Naive thymus-derived CD8-positive, alpha-beta T cell (primary cell): ENCODE measurements at regions not wholly inside any gene's neighbourhood (a gene's known extent, or its start where the extent isn't known, plus 50 kb on each side); places are given as distances from the start of the nearest gene placed in this dataset.

Source experiments
- ATAC-seq, 2 donors: fragments of 150-1000 bp; cut with Tn5 transposase in 1 of 2; sonication (Bioruptor Pico), chemical (Tn5 transposase) in 1 of 2; 1 replicate in 1 of 2; 2 replicates in 1 of 2; pipeline ENCODE4 v1.10.0; 2021; ENCODE audit warnings: mild to moderate bottlenecking in 2 of 2, moderate library complexity in 2 of 2
- POLR2A ChIA-PET: fragments of 350-600 bp; sonication (Branson Sonifier 250); formaldehyde crosslinking; loops from one replicate; lab custom pipeline; 2021; ENCODE audit warnings: antibody characterized with exemption; lab: Charles Lee
- DNase-seq, 10 donors: peaks; one replicate each; pipeline versions ENCODE4 v3.0.0 to v3.0.0-alpha.2; 2020 to 2022
- H3K27ac Mint-ChIP-seq, 10 donors: one replicate each; pipeline ENCODE4 v1.8.0; 2020 to 2022; ENCODE audit warnings: mild to moderate bottlenecking in 10 of 10, mixed read lengths in 10 of 10, moderate library complexity in 4 of 10, inconsistent platforms in 1 of 10
- H3K27me3 Mint-ChIP-seq, 5 donors: one replicate each; pipeline ENCODE4 v1.8.0; 2021 to 2022; ENCODE audit warnings: mixed read lengths in 5 of 5
- H3K36me3 Mint-ChIP-seq, 3 donors: one replicate each; pipeline ENCODE4 v1.8.0; 2020 to 2022; ENCODE audit warnings: mixed read lengths in 3 of 3, mild to moderate bottlenecking in 2 of 3, inconsistent platforms in 1 of 3
- H3K4me1 Mint-ChIP-seq, 4 donors: one replicate each; pipeline ENCODE4 v1.8.0; 2021 to 2022; ENCODE audit warnings: mixed read lengths in 4 of 4
- H3K4me3 Mint-ChIP-seq, 10 donors: one replicate each; pipeline ENCODE4 v1.8.0; 2020 to 2022; ENCODE audit warnings: mild to moderate bottlenecking in 10 of 10, mixed read lengths in 10 of 10, moderate library complexity in 6 of 10, inconsistent platforms in 1 of 10
- H3K9me3 Mint-ChIP-seq, 9 donors: one replicate each; pipeline ENCODE4 v1.8.0; 2020 to 2022; ENCODE audit warnings: mixed read lengths in 9 of 9, mild to moderate bottlenecking in 3 of 9, inconsistent platforms in 1 of 9, moderate library complexity in 1 of 9

DNA sequence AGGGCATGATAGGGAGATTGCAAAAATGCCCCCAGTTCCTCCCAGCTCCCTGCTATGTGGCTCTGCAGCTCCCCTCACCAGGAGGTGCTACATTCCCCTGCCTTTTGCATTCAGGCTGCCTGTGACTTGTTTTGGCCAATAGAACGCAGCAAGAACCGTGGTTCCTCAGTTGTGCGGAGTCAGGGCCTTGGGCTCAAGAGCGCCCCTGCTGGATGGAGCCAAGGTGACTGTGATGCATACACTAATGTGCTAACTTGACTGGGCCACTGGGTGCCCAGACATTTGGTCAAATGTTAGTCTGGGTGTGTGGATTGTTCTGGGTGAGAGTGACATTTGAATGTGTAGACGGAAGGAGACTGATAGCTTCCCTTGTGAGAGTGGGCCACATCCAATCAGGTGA, 123.3 kb upstream of the MVB12B start:
- Mint-ChIP-seq H3K4me3 (peak overlapping the region in 1 of 10 donors; percentile 26), H3K4me1 (no peaks in the 10 kb centered on the region), H3K27me3 (peaks cover 19 to 38% (median 26%) of the 10 kb centered on the region in 5 donors), H3K36me3 (no peaks in the 10 kb centered on the region), H3K27ac (no peak overlapping the region), H3K9me3 (peaks cover 0 to 7% (median 0%) of the 10 kb centered on the region in 9 donors)
- no peak for DNase-seq
- POLR2A ChIA-PET = no interaction called here
- no peak for ATAC-seq

DNA sequence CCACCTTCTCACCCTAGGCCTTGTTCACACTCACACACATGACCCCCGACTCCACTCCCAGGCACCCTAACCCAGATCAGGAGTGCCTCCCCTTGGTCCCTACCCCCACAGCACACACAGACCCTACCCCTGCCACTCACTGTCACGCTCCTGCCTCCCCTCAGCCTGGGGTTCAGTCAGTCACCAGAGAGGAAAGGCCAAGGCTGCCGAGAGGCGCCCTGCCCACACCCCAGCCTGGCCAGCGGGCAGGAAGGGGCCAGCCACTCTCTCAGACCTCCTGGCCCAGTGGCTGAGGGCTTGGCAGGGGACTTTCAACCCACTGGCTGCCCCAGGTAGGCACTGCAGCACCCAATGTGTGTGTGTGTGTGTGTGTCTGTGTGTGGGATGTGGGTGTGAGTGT, 122.4 kb upstream of the MVB12B start:
- peaks cover 28 to 40% (median 33%) of the 10 kb centered on the region in 5 donors for H3K27me3 Mint-ChIP-seq
- POLR2A ChIA-PET = no interaction called here
- peaks cover 0 to 7% (median 0%) of the 10 kb centered on the region in 9 donors for H3K9me3 Mint-ChIP-seq
- H3K4me1 Mint-ChIP-seq = no peaks in the 10 kb centered on the region
- no peak overlapping the region for H3K27ac Mint-ChIP-seq
- H3K4me3 Mint-ChIP-seq = no peak overlapping the region
- H3K36me3 Mint-ChIP-seq = no peaks in the 10 kb centered on the region
- ATAC-seq (no peak), DNase-seq (no peak)

DNA sequence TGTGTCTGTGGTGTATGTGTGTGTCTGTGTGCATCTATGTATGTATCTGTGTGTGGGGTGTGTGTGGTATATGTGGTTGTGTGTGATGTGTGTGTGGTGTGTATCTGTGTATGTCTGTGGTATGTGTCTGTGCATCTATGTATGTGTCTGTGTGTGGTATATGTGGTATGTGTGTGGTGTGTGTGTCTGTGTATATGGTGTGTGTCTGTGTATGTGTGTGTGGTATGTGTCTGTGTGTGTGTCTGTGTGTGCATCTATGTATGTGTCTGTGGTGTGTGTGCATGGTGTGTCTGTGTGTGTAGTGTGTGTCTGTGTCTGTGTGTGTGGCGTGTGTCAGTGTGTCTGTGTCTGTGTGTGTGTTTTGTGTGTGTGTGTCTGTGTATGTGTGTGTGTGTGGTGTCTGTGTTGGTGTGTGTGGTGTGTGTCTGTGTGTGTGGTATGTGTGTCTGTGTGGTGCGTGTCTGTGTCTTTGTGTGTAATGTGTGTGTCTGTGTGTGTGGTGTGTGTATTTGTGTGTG, 121.9 kb upstream of the MVB12B start:
- H3K27me3 Mint-ChIP-seq = peaks cover 29 to 36% (median 33%) of the 10 kb centered on the region in 5 donors
- H3K27ac Mint-ChIP-seq = no peak overlapping the region
- peaks cover 0 to 9% (median 0%) of the 10 kb centered on the region in 9 donors for H3K9me3 Mint-ChIP-seq
- no peak overlapping the region for H3K4me3 Mint-ChIP-seq
- H3K4me1 Mint-ChIP-seq = no peaks in the 10 kb centered on the region
- no peaks in the 10 kb centered on the region for H3K36me3 Mint-ChIP-seq
- ATAC-seq (no peak), DNase-seq (no peak)
- POLR2A ChIA-PET = no interaction called here

DNA sequence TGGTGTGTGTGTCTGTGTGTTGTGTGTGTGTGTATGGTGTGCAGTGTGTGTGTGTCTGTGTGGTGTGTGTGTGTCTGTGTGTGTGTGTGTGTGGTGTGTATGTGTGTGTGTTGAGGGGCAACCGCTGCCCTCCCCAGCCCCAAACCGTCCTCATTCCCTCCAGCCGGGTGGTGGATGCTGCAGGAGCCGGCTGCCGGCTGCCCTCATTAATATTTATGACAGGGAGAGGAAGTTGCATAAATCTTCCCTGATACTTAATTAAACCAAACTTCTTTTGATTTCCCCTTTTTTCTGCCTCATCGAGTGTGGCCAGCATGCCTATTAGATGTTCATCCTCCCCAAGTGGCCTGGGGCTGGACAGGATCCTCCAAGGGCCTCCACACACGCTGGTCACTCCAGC, 121.4 kb upstream of the MVB12B start:
- H3K27me3 Mint-ChIP-seq = peaks cover 24 to 33% (median 30%) of the 10 kb centered on the region in 5 donors
- POLR2A ChIA-PET = no interaction called here
- no peak overlapping the region for H3K4me3 Mint-ChIP-seq
- no peak overlapping the region for H3K27ac Mint-ChIP-seq
- DNase-seq (no peak), ATAC-seq (no peak)
- no peaks in the 10 kb centered on the region for H3K36me3 Mint-ChIP-seq
- H3K9me3 Mint-ChIP-seq = peaks cover 0 to 12% (median 0%) of the 10 kb centered on the region in 9 donors
- H3K4me1 Mint-ChIP-seq = no peaks in the 10 kb centered on the region

DNA sequence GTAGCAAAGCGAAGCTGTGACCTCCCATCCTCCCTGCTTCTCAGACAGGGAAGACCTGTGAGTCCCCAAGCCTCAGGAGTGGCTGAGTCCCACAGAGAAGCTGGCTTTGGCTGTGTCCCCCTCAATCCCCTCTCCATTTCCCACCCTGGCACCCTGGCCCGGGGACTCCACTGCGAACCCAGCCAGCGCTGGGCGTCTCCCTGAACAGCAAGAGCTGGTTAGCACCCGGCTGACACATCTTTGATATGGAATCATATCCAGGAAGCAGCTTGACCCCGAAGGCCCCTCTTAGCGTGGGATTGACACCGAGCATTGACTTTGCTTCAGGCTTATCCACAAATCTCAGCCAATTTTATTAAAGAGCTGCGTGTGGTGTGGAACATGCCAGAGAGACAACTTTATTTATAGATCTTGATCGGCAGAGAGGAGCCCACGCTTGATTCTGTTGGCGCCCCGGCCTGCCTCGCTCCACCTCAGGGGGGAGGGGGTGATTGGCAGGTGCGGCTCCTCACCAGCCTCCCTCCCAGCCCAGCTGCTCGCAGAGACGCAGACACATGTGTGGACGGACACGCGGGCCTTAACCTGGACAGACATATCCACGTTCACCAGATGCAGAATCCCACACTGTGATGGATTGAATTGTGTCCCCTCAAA, 120.7 kb upstream of the MVB12B start:
- peaks cover 0 to 6% (median 0%) of the 10 kb centered on the region in 9 donors for H3K9me3 Mint-ChIP-seq
- ATAC-seq = no peak
- no peaks in the 10 kb centered on the region for H3K4me1 Mint-ChIP-seq
- DNase-seq = no peak
- H3K4me3 Mint-ChIP-seq = no peak overlapping the region
- H3K36me3 Mint-ChIP-seq = no peaks in the 10 kb centered on the region
- POLR2A ChIA-PET = no interaction called here
- H3K27ac Mint-ChIP-seq = no peak overlapping the region
- peaks cover 18 to 30% (median 26%) of the 10 kb centered on the region in 5 donors for H3K27me3 Mint-ChIP-seq

DNA sequence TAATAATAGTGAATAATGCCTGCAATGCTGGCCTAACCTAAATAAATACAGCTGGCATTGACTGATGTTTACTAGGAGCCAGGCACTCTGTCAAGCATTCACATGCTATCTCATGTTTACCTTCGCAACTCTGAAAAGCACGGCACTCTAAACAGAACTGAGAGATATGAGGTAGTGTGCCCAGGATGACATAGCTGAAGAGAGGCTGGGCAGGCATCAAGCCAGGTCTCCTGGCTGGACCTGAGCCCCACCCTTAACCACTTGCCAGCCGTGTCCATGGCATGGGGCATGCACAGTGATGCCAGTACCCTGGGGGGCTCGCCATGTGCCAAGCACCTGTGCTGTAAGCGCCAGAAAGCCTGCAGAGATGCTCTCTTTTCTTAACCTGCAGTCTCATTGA, 119.4 kb upstream of the MVB12B start:
- peaks cover 17 to 23% (median 21%) of the 10 kb centered on the region in 5 donors for H3K27me3 Mint-ChIP-seq
- H3K4me3 Mint-ChIP-seq = no peak overlapping the region
- no peaks in the 10 kb centered on the region for H3K4me1 Mint-ChIP-seq
- H3K9me3 Mint-ChIP-seq = peaks cover 0 to 5% (median 0%) of the 10 kb centered on the region in 9 donors
- DNase-seq (no peak), ATAC-seq (no peak)
- POLR2A ChIA-PET = no interaction called here
- no peaks in the 10 kb centered on the region for H3K36me3 Mint-ChIP-seq
- no peak overlapping the region for H3K27ac Mint-ChIP-seq

DNA sequence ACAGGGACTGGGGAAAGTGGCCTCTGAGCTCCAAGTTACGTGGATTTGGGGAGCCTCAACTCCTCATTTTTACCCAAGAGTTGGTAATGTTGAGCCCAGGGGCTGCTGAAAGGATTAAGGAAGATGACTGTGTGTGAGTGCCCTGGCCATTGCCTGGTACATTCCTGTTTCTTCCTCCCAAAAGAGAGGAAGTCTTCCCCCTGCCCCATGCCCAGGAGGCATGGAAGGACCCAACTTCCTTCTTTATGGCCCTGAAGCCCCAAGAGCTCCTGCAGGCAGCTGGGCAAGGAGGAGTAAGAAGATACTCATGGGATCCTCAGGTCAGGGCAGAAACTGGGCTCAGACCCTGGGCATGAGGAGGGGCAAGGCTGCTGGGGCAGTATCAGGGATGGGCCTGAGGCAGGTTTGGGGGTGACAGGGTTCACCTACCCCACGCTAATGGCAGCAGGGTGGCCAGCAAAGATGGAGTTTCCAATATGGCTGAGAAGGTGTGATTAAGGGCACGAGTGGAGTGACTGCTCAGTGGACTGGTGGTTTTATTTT, 118.3 kb upstream of the MVB12B start:
- H3K9me3 Mint-ChIP-seq = peaks cover 0 to 5% (median 0%) of the 10 kb centered on the region in 9 donors
- POLR2A ChIA-PET = no interaction called here
- H3K4me3 Mint-ChIP-seq = no peak overlapping the region

DNA sequence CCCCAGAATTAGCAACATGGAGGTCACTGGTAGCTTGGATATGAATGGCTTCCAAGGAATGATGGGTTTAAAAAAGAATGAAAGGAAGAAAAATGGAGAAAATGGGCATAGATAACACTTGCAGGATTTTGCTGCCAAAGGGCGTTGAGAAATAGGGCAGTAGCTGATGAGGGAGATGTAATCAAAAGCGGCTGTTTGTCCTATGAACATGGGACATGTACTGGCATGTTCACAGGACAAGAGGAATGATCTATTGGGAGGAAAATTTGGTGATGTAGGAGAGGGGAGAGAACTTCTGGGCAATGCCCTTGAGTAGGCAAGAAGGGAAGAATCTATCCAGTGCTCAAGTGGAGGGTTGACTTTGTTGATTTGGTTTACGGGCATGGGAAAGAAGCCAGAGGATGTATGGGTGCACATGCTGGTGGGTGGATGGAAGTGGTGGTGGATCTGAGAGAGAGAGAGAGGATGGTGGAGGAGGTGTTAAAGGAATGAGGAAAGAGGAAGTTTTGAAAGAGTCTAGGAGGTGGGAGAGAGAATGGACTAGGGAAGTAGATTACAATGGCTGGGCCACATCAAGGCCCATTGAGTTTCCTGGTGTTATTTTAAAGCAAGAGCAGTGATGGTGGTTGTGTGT, 115.1 kb upstream of the MVB12B start:
- H3K4me3 Mint-ChIP-seq = no peak overlapping the region
- H3K9me3 Mint-ChIP-seq = peaks cover 0 to 27% (median 9%) of the 10 kb centered on the region in 9 donors

More for the DNA sequence above, 118.3 kb upstream of the MVB12B start:
- Mint-ChIP-seq H3K27me3 (peaks cover 11 to 19% (median 15%) of the 10 kb centered on the region in 5 donors), H3K4me1 (no peaks in the 10 kb centered on the region), H3K36me3 (no peaks in the 10 kb centered on the region), H3K27ac (no peak overlapping the region)
- no peak for ATAC-seq
- no peak for DNase-seq

DNA sequence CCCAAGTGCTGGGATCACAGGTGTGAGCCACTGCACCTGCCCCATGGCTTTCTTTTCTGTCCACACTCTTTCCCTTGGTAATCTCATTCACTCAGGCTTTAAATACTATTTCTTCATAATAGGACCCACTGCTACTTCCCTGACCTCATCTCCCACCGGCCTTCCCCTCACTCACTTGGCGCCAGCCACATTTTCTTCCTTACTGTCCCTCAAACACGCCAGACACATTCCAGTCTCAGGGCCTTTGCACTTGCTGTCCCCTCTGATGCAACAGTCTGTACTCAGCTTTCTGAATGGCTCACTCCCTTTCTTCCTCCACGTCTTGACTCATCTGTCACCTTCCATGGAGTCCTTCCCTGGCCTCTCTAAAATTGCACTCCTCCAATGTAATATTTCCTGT, 111.1 kb upstream of the MVB12B start:
- ATAC-seq = no peak
- H3K4me3 Mint-ChIP-seq = no peak overlapping the region
- H3K36me3 Mint-ChIP-seq = peaks cover 0 to 14% (median 0%) of the 10 kb centered on the region in 3 donors
- no peak for DNase-seq
- peaks cover 30 to 55% (median 38%) of the 10 kb centered on the region in 5 donors for H3K27me3 Mint-ChIP-seq
- H3K27ac Mint-ChIP-seq = no peak overlapping the region
- H3K4me1 Mint-ChIP-seq = no peaks in the 10 kb centered on the region
- POLR2A ChIA-PET = no interaction called here
- peaks cover 0 to 22% (median 9%) of the 10 kb centered on the region in 9 donors for H3K9me3 Mint-ChIP-seq

More for the DNA sequence above, 115.1 kb upstream of the MVB12B start:
- Mint-ChIP-seq H3K4me1 (no peaks in the 10 kb centered on the region), H3K27me3 (peaks cover 20 to 43% (median 25%) of the 10 kb centered on the region in 5 donors), H3K36me3 (peaks cover 0 to 14% (median 0%) of the 10 kb centered on the region in 3 donors), H3K27ac (no peak overlapping the region)
- no peak for DNase-seq
- ATAC-seq = no peak
- POLR2A ChIA-PET = no interaction called here

DNA sequence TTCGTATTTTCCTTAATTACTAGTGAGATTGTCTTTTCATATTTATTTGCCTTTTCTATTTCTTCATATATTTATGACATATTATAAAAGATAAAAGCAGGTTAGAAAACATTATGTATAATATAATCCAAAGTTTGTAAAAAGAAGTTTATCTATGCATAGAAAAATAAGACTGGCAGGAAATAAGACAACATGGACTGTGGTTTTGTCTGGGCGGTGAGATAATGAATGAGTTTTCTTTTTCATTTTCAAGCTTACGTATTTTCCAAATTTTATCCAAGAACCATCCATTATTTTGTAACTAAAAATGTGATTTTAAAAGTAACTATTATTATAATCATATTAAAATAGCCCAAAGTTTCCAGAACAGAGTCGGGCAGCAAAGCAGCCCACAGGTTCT, 109.8 kb upstream of the MVB12B start:
- peaks cover 0 to 20% (median 0%) of the 10 kb centered on the region in 3 donors for H3K36me3 Mint-ChIP-seq

DNA sequence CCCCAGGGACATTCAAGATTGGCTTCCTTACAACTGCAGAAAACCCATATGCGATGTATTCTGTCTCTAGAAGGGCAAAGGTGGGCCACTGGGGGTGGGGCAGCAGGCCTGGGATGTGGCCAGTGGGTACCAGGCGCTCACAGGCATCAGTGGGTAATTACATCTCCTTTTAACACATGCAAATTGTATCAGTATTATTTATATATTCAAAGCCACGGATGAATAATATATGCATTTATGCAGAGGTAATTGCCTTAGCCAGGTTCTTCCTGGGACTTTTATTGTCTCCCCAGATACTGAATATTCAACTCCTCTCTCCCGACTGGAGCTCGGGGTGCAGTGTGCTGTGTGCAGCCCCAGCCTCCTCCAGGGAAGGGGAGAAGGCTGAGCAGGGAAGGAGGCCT, 109.4 kb upstream of the MVB12B start:
- DNase-seq = no peak
- Mint-ChIP-seq H3K4me3 (no peak overlapping the region), H3K27me3 (peaks cover 41 to 72% (median 48%) of the 10 kb centered on the region in 5 donors), H3K27ac (no peak overlapping the region), H3K36me3 (peaks cover 0 to 20% (median 0%) of the 10 kb centered on the region in 3 donors), H3K4me1 (peaks cover 0 to 2% (median under 1%) of the 10 kb centered on the region in 4 donors), H3K9me3 (peaks cover 0 to 27% (median 13%) of the 10 kb centered on the region in 9 donors)
- POLR2A ChIA-PET = no interaction called here
- no peak for ATAC-seq

More for the DNA sequence above, 109.8 kb upstream of the MVB12B start:
- Mint-ChIP-seq H3K9me3 (peaks cover 0 to 27% (median 13%) of the 10 kb centered on the region in 9 donors), H3K27me3 (peaks cover 38 to 68% (median 44%) of the 10 kb centered on the region in 5 donors), H3K4me3 (no peak overlapping the region), H3K4me1 (peaks cover 0 to 1% (median 0%) of the 10 kb centered on the region in 4 donors), H3K27ac (no peak overlapping the region)
- DNase-seq (no peak), ATAC-seq (no peak)
- POLR2A ChIA-PET = no interaction called here

DNA sequence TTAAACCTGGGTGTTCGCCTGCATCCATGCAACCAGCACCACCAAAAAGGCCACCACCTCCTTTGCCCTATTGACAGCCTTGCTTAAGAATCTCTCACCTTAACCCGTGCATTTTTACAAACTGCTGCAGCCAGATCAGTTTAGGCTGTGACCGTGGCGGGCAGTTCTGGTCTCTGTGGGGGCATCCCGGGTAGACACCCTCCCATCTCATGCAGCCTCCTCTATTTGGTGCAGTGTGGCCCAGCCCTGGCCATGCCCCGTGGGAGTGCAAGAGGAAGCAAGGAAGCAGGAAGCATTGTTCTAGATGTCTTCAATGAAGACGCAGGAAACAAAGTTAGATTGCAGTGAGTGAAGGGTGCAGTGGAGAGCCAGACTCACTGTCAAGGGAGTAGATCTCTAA, 108.8 kb upstream of the MVB12B start:
- Mint-ChIP-seq H3K4me1 (peaks cover 0 to 4% (median under 1%) of the 10 kb centered on the region in 4 donors), H3K4me3 (no peak overlapping the region), H3K27ac (no peak overlapping the region), H3K9me3 (peaks cover 0 to 27% (median 13%) of the 10 kb centered on the region in 9 donors), H3K36me3 (peaks cover 0 to 20% (median 0%) of the 10 kb centered on the region in 3 donors), H3K27me3 (peaks cover 42 to 78% (median 50%) of the 10 kb centered on the region in 5 donors)
- ATAC-seq (no peak), DNase-seq (no peak)
- POLR2A ChIA-PET = no interaction called here
